SK-N-SH treated with all-trans-retinoic acid at 6 μM for 48 hours (cell line): ENCODE measurements at regions not wholly inside any gene's neighbourhood (a gene's known extent, or its start where the extent isn't known, plus 50 kb on each side); places are given as distances from the start of the nearest gene placed in this dataset.

ENCODE experiments used
- TOX ChIP-seq: fragments of 250-450 bp; sonication (Bioruptor Pico); IDR thresholded peaks from 2 replicates; pipeline ENCODE4 v1.8.0; 2021; ENCODE audit warnings: mild to moderate bottlenecking, moderate library complexity, borderline replicate concordance
- TF ChIP-seq, protein P1 (sequence below): fragments of 250-450 bp; sonication (Bioruptor Pico); IDR thresholded peaks from 2 replicates; pipeline ENCODE4 v1.5.1; 2021; ENCODE audit warnings: mild to moderate bottlenecking, moderate library complexity

DNA sequence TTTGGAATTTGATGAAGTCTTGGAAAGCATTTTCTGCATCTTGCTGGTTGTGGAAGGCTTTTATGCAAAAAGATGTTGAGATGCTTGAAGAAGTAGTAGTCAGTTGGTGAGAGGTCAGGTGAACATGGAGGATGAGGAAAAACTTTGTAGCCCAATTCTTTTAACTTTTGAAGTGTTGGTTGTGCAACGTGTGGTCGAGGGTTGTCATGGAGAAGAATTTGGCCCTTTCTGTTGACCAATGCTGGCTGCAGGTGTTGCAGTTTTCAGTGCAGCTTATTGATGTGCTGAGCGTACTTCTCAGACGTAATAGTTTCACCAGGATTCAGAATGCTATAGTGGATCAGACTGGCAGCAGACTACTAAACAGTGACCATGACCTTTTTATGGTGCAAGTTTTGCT lies 508.4 kb upstream of the MAP2 start:
- TF ChIP-seq, protein P1, sequence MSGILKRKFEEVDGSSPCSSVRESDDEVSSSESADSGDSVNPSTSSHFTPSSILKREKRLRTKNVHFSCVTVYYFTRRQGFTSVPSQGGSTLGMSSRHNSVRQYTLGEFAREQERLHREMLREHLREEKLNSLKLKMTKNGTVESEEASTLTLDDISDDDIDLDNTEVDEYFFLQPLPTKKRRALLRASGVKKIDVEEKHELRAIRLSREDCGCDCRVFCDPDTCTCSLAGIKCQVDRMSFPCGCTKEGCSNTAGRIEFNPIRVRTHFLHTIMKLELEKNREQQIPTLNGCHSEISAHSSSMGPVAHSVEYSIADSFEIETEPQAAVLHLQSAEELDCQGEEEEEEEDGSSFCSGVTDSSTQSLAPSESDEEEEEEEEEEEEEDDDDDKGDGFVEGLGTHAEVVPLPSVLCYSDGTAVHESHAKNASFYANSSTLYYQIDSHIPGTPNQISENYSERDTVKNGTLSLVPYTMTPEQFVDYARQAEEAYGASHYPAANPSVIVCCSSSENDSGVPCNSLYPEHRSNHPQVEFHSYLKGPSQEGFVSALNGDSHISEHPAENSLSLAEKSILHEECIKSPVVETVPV (CRISPR knock-in tag): no peak
- no peak for TF ChIP-seq TOX (CRISPR knock-in tag)
